HepG2 (cell line): ENCODE measurements at regions not wholly inside any gene's neighbourhood (a gene's known extent, or its start where the extent isn't known, plus 50 kb on each side); places are given as distances from the start of the nearest gene placed in this dataset.

ENCODE experiments used
- ATAC-seq: fragments of 200-7000 bp; cut with Tn5 transposase; 3 replicates; pipeline ENCODE4 v1.9.1; 2020; ENCODE audit warnings: mild to moderate bottlenecking, moderate library complexity
- BruUV-seq: library from RNA; stranded (reverse); fragments of 400-500 nt; replicated peaks from 2 replicates; lab custom pipeline; 2021; lab: Mats Ljungman, UMichigan
- CTCF ChIA-PET: fragments of 300-600 bp; formaldehyde crosslinking; extraction: SDS; loops from one replicate; lab custom pipeline; 2021; ENCODE audit warnings: low total read pairs, inconsistent platforms, low intra/inter-chr PET ratio; lab: Yijun Ruan, JAX
- POLR2A ChIA-PET: fragments of 350-600 bp; sonication (Branson Sonifier 250); formaldehyde crosslinking; loops from one replicate; lab custom pipeline; 2020; ENCODE audit warnings: antibody characterized with exemption, inconsistent platforms; lab: Yijun Ruan, JAX
- DNase-seq: peaks from one replicate; pipeline ENCODE4 v3.0.0-alpha.2; 2015; ENCODE audit warnings: low spot score
- FAIRE-seq: peaks from 3 replicates; lab custom pipeline; 2011; peaks lifted over from hg19 to GRCh38; lab: Jason Lieb, UNC
- H2AFZ ChIP-seq: one replicate; pipeline ENCODE4 v1.6.1; 2011; ENCODE audit warnings: low read length, inconsistent platforms
- H3K27ac ChIP-seq: fragments of 300-600 bp; 3 replicates; pipeline ENCODE4 v1.8.0; 2011; ENCODE audit warnings: mixed run types, mild to moderate bottlenecking, mixed read lengths, low read length, inconsistent platforms; ENCODE audit not compliant: insufficient read depth; ENCODE audit errors: extremely low read length
- H3K27me3 ChIP-seq, 2 experiments: fragments of 200-600 bp in 1 of 2; 2 replicates in 1 of 2; 3 replicates in 1 of 2; pipeline versions ENCODE4 v1.6.0 to v1.8.0; 2011; ENCODE audit warnings: low read length in 2 of 2, mild to moderate bottlenecking in 2 of 2, moderate library complexity in 2 of 2, inconsistent platforms in 1 of 2; ENCODE audit not compliant: insufficient read depth in 2 of 2, control insufficient read depth in 1 of 2
- H3K36me3 ChIP-seq, 2 experiments: fragments of 200-600 bp in 1 of 2; replicated peaks in 1 of 2; 2 replicates in 1 of 2; 3 replicates in 1 of 2; pipeline versions ENCODE4 v1.5.1 to v1.8.0; 2011; ENCODE audit warnings: low read length in 2 of 2, inconsistent platforms in 1 of 2; ENCODE audit not compliant: insufficient read depth in 2 of 2, control insufficient read depth in 1 of 2
- H3K4me1 ChIP-seq: 2 replicates; pipeline ENCODE4 v1.5.1; 2012; ENCODE audit warnings: low read length, inconsistent platforms; ENCODE audit not compliant: insufficient read depth
- H3K4me2 ChIP-seq: 2 replicates; pipeline ENCODE4 v1.6.0; 2011; ENCODE audit warnings: low read depth, low read length, inconsistent platforms
- H3K4me3 ChIP-seq, 3 experiments: fragments of 200-600 bp in 1 of 3; sonication (generic), shearing (Covaris generic) in 1 of 3; replicated peaks in 1 of 3; 2 replicates each; pipeline ENCODE4 v1.5.1; 2011 to 2016; ENCODE audit warnings: low read length in 3 of 3, inconsistent platforms in 2 of 3, low read depth in 2 of 3, mild to moderate bottlenecking in 2 of 3, control low read depth in 1 of 3, mixed read lengths in 1 of 3; ENCODE audit not compliant: insufficient read depth in 1 of 3
- H3K79me2 ChIP-seq: one replicate; pipeline ENCODE4 v1.6.1; 2011; ENCODE audit warnings: low read length, inconsistent platforms; ENCODE audit not compliant: insufficient read depth
- H3K9ac ChIP-seq: 2 replicates; pipeline ENCODE4 v1.6.0; 2011; ENCODE audit warnings: mild to moderate bottlenecking, low read depth, low read length, inconsistent platforms; ENCODE audit not compliant: insufficient read depth
- H3K9me3 ChIP-seq: 2 replicates; pipeline ENCODE4 v1.5.1; 2012; ENCODE audit warnings: mild to moderate bottlenecking, low read length
- H4K20me1 ChIP-seq: 2 replicates; pipeline ENCODE4 v1.6.0; 2011; ENCODE audit warnings: inconsistent platforms, mild to moderate bottlenecking, low read length, moderate library complexity; ENCODE audit not compliant: insufficient read depth
- ESRRA ChIP-seq: sonication (generic); formaldehyde crosslinking; IDR thresholded peaks from 2 replicates; pipeline ENCODE4 v1.5.1; 2020; ENCODE audit warnings: mild to moderate bottlenecking, low read depth, missing genetic modification reagents
- FOXK2 ChIP-seq: fragments of 450-650 bp; IDR thresholded peaks from 2 replicates; pipeline ENCODE4 v1.6.1; 2016
- HNRNPK ChIP-seq: fragments of 200-400 bp; formaldehyde crosslinking; IDR thresholded peaks from 2 replicates; pipeline ENCODE4 v1.6.1; 2018; ENCODE audit warnings: low read length, low read depth, moderate library complexity, mild to moderate bottlenecking; ENCODE audit not compliant: poor library complexity, severe bottlenecking
- KDM6A ChIP-seq: IDR thresholded peaks from 2 replicates; pipeline ENCODE4 v1.6.1; 2016; ENCODE audit warnings: low read depth
- THAP11 ChIP-seq: IDR thresholded peaks from 2 replicates; pipeline ENCODE4 v1.6.1; 2016; ENCODE audit warnings: missing biosample characterization, missing genetic modification reagents
- ZFP1 ChIP-seq: IDR thresholded peaks from 2 replicates; pipeline ENCODE4 v1.6.1; 2016
- ZFP41 ChIP-seq: sonication (generic); formaldehyde crosslinking; IDR thresholded peaks from 2 replicates; pipeline ENCODE4 v1.4.0; 2020; ENCODE audit warnings: mild to moderate bottlenecking, missing genetic modification reagents, borderline replicate concordance
- ZIK1 ChIP-seq: sonication (generic); formaldehyde crosslinking; IDR thresholded peaks from 2 replicates; pipeline ENCODE4 v1.5.0; 2020; ENCODE audit warnings: mild to moderate bottlenecking, low read depth, missing genetic modification reagents, borderline replicate concordance
- ZNF224 ChIP-seq: sonication (generic); formaldehyde crosslinking; IDR thresholded peaks from 2 replicates; pipeline ENCODE4 v1.5.0; 2020; ENCODE audit warnings: mild to moderate bottlenecking, missing genetic modification reagents
- ZNF232 ChIP-seq: sonication (generic); formaldehyde crosslinking; IDR thresholded peaks from 2 replicates; pipeline ENCODE4 v1.4.0; 2020; ENCODE audit warnings: missing genetic modification reagents, borderline replicate concordance
- ZNF263 ChIP-seq: sonication (generic); formaldehyde crosslinking; IDR thresholded peaks from 2 replicates; pipeline ENCODE4 v1.4.0; 2020; ENCODE audit warnings: missing genetic modification reagents
- ZNF382 ChIP-seq: sonication (generic); formaldehyde crosslinking; IDR thresholded peaks from 2 replicates; pipeline ENCODE4 v1.5.0; 2020; ENCODE audit warnings: missing genetic modification reagents, mild to moderate bottlenecking, borderline replicate concordance
- ZNF503 ChIP-seq: sonication (generic); formaldehyde crosslinking; IDR thresholded peaks from 2 replicates; pipeline ENCODE4 v1.4.0; 2020; ENCODE audit warnings: missing genetic modification reagents
- ZNF672 ChIP-seq: sonication (generic); formaldehyde crosslinking; IDR thresholded peaks from 2 replicates; pipeline ENCODE4 v1.8.1; 2022; ENCODE audit warnings: missing genetic modification reagents
- WGBS: methylation state at CpG from one replicate; pipeline ENCODE4 v1.1.6; 2017; ENCODE audit warnings: low lambda C conversion rate; 5-methylcytosine and 5-hydroxymethylcytosine counted together
- in situ Hi-C: cut with HindIII; loops from 2 replicates; pipeline ENCODE4 v1.10.0; 2017; ENCODE audit warnings: low pct_unique_long_range_greater_than_20kb; ENCODE audit not compliant: extremely low pct_ligation_motif_present
- intact Hi-C: fragments of 100-400 bp; cut with micrococcal nuclease; formaldehyde crosslinking; loops from one replicate; pipeline ENCODE4 v1.10.0; 2022; ENCODE audit not compliant: unreplicated experiment

- no peaks in the 10 kb centered on the region for H3K36me3 ChIP-seq
- no peak for FAIRE-seq
Observed at GRCh38 chr18:10247742-10248082, 206.7 kb upstream of the APCDD1 start.

GRCh38 chr18:10248738-10249137, 205.7 kb upstream of the APCDD1 start:
- Histone ChIP-seq H3K4me3 (no peak overlapping the region), H3K27ac (no peak overlapping the region), H3K9ac (no peak overlapping the region), H4K20me1 (no peaks in the 10 kb centered on the region), H3K4me2 (no peak overlapping the region), H3K36me3 (no peaks in the 10 kb centered on the region), H3K27me3 (peaks cover 1 to 14% of the 10 kb centered on the region in 2 experiments; a peak in 2 of 5 replicates), H3K79me2 (no peaks in the 10 kb centered on the region), H3K4me1 (no peaks in the 10 kb centered on the region), H3K9me3 (no peaks in the 10 kb centered on the region), H2AFZ (no peak overlapping the region)
- ChIA-PET CTCF (no interaction called here), POLR2A (no interaction called here)
- no TSS peak for BruUV-seq
- in situ Hi-C loops (no loop called here), intact Hi-C loops (no loop called here)
- DNase-seq (no peak), FAIRE-seq (no peak), ATAC-seq (no peak)
- WGBS = 48% methylated on average over 5 of the region's 5 CpGs
- TF ChIP-seq ZNF232 (CRISPR knock-in tag) (no peak), ZNF224 (CRISPR knock-in tag) (no peak), HNRNPK (no peak), ZNF503 (CRISPR knock-in tag) (no peak)

More at GRCh38 chr18:10247742-10248082, 206.7 kb upstream of the APCDD1 start:
- Histone ChIP-seq H3K4me1 (no peaks in the 10 kb centered on the region), H3K79me2 (no peaks in the 10 kb centered on the region), H3K4me3 (no peak overlapping the region), H3K27ac (no peak overlapping the region), H3K9me3 (no peaks in the 10 kb centered on the region)
- ChIA-PET CTCF (no interaction called here), POLR2A (no interaction called here)
- ATAC-seq = no peak
- BruUV-seq = no TSS peak
- TF ChIP-seq ESRRA (CRISPR knock-in tag) = no peak
- TF ChIP-seq FOXK2 = no peak
- no peak for TF ChIP-seq ZIK1
- no peak for TF ChIP-seq THAP11 (CRISPR knock-in tag)
- no peak for TF ChIP-seq ZNF672 (CRISPR knock-in tag)
- TF ChIP-seq ZNF263 (CRISPR knock-in tag) = no peak
- TF ChIP-seq KDM6A = no peak
- no peak for TF ChIP-seq ZNF382 (CRISPR knock-in tag)
- TF ChIP-seq ZFP41 (CRISPR knock-in tag) = no peak
- TF ChIP-seq ZFP1 (CRISPR knock-in tag) = no peak
- TF ChIP-seq, all 625 proteins: peak for 0
- in situ Hi-C loops = no loop called here
- H2AFZ ChIP-seq = no peak overlapping the region
- WGBS = 53% methylated on average over 9 of the region's 10 CpGs
- H4K20me1 ChIP-seq = no peaks in the 10 kb centered on the region
- H3K9ac ChIP-seq = no peak overlapping the region
- H3K4me2 ChIP-seq = no peak overlapping the region
- intact Hi-C loops = no loop called here
- no peak for DNase-seq
- peaks cover 1 to 14% of the 10 kb centered on the region in 2 experiments; a peak in 2 of 5 replicates for H3K27me3 ChIP-seq
